Activated CD8-positive, alpha-beta memory T cell treated with anti-CD3 and anti-CD28 coated beads for 36 hours (primary cell): ENCODE measurements at regions not wholly inside any gene's neighbourhood (a gene's known extent, or its start where the extent isn't known, plus 50 kb on each side); places are given as distances from the start of the nearest gene placed in this dataset.

ENCODE experiments used
- CTCF ChIA-PET: fragments of 350-600 bp; sonication (Branson Sonifier 250); formaldehyde crosslinking; loops from one replicate; lab custom pipeline; 2021; ENCODE audit warnings: antibody characterized with exemption; lab: Charles Lee
- POLR2A ChIA-PET: fragments of 350-600 bp; sonication (Branson Sonifier 250); formaldehyde crosslinking; loops from one replicate; lab custom pipeline; 2021; ENCODE audit warnings: antibody characterized with exemption; lab: Charles Lee

GRCh38 chrX:79300856-79301255 lies 66.3 kb downstream of the ITM2A start:
- CTCF ChIA-PET: no interaction called here
- POLR2A ChIA-PET: no interaction called here

DNA sequence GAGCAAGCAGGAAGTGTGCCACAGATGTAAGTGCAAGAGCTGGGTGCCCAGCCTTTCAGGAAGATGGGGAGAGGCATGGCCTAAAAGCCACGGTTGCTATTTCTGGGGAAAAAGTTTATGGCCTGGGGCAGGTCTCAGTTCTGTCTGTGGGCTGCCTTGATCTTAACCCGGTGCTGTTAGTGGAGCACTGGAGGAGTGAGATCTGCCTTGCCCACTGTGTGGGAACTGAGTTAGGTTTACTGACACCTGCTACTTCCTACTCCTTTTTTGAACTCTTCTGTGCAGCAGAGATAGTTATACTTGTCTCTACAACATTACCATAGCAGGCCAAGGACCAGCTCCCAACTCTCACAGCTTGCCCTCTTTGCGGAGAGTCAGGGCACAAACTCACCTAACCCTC lies 76.5 kb downstream of the ITM2A start:
- CTCF ChIA-PET: no interaction called here
- POLR2A ChIA-PET: no interaction called here

DNA sequence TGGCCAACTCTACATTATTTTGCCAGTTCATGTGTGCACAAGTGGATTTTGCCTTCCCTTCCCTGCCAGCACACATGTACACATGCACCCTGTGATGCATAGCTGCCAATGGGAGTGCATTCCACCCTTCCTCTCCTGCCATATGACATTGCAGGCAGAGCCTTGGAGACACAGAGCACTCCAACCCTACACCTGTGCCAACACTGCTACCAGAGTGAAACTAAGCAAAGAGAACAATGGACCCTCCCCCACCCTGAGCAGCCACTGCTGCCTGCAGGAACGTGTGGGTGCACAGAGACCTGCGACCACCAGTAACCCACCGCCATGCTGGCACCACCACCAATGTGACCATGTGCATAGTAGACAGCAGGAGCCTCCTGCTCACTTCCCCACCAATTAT lies 78.4 kb downstream of the ITM2A start:
- ChIA-PET CTCF (no interaction called here), POLR2A (no interaction called here)

DNA sequence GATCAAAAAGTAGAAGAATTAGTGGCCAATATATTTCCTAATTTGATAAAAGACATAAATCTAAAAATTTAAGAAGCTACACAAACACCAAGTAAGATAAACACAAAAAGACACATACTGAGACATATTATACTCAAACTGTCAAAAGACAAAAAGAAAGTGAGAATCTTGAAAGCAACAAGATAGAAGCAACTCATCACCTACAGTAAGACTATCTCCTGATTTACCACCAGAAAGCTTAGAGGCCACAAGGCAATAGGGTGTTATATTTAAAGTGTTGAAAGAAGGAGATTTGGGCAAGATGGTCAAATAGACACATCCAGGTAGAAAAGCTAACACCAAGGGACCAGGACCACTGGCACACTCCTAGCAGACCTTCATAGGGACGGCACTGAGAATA lies 79.4 kb downstream of the ITM2A start:
- ChIA-PET POLR2A (no interaction called here), CTCF (no interaction called here)

DNA sequence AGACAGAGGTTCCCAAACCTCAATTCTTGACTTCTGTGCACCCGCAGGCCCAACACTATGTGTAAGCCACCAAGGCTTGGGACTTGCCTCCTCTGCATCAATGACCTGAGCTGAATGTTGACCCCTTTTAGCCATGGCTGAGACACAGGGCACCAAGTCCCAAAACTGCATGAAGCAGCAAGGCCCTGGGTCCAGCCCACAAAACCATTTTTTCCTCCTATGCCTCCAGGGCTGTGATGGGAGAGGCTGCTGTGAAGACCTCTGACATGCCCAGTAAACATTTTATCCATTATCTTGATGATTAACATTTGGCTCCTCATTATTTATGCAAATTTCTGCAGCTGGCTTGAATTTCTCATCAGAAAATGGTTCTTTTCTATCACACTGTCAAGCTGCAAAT lies 85.4 kb downstream of the ITM2A start:
- ChIA-PET CTCF (no interaction called here), POLR2A (no interaction called here)

DNA sequence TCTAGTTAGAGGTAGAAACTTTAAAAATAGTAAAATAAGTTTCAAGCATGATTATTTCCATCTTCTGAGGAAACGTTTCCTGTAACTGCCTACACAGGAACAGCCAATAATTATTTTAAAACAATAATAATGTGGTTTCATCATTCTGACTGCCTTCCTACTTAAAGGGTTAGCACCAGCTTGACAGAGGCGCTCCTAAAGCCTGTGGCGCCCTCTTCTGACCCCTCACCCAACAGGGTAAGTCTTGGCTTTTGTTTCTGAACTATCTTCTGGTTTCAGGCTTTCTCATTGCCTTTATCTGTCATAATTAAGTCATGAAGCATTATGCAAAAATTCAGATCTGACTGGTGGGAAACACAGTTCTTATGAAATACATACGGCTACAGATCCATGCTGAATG lies 96.7 kb downstream of the ITM2A start:
- CTCF ChIA-PET: interaction anchor here (1.6 kb wide), 1 partner anchor 16 kb away, joined by 4 read pairs; no protein-coding TSS in a partner anchor
- POLR2A ChIA-PET: no interaction called here

DNA sequence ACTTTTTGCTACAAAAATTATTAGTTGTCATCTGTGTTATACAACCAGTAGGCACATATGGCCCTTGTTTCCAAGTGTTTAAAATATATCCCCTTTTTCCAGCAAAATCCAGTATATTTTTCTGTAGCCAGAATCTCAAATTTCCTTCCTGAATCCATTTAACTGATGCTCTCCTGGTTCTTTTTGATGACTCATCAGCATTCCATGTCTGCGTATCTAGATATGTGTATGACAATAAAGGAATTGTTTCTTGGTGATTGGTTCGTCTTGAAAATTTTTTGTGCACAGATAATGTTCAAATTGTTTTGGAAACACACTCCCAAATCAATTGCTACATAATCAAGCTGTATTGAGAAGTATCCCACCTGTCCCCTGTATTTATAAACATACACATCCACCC lies 98.3 kb downstream of the ITM2A start:
- POLR2A ChIA-PET: no interaction called here
- CTCF ChIA-PET: interaction anchor here (0.7 kb wide), 1 partner anchor 150 kb away, joined by 3 read pairs; no protein-coding TSS in a partner anchor

DNA sequence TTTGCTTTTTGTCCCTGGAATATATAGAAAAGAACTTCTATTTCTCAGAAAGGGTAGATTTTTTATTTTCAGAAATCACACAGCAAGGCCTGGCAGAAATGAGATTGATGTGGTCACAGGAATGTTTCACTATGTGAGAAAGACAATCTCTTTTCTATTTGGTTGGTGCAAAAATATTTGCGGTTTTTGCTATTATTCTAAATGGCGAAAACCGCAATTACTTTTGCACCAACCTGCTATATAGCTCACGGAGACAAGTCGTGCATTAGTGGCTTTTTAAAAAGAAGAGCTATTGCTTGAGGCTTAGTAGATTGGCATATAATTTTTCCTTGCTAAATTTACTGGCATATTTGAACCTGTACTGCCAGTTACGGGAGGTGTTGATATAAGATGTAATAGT lies 100.4 kb downstream of the ITM2A start:
- POLR2A ChIA-PET: no interaction called here

GRCh38 chrX:79263550-79263949 lies 103.6 kb downstream of the ITM2A start:
- POLR2A ChIA-PET: no interaction called here
- CTCF ChIA-PET: no interaction called here

More for the DNA sequence above, 100.4 kb downstream of the ITM2A start:
- CTCF ChIA-PET: no interaction called here

DNA sequence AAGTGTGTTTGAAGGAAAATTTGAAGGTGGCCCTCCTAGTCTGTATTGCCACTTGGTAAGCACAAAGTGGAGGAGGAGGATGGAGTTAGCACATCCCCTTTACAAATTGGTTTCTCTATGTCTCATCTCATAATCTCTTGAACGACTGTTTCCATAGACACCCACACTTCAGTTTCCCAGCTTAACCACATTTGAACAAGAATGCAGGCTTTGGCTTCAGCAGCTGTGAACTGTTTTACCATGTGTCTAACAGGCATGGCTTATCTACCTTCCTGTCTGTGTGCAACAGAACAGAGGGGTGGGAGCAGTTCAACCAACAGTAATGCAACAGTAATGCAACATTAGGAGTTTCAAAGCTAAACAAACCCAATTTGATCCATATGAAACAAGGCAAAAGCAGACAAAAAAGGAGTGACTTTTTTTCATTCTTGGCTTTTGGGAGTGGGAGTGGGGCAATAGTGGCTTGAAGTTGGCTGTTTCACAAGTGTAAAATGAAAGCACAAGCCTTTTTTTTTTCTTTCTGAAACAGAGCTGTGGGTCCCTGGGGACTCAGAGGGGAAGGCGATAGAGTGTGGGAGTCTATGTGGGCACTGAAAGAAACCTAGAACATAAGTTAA lies 108.0 kb downstream of the ITM2A start:
- ChIA-PET CTCF (no interaction called here), POLR2A (interaction anchor here (0.7 to 1.0 kb wide), 2 partner anchors 10 to 114 kb away, joined by 3 to 9 read pairs; no protein-coding TSS in a partner anchor)

GRCh38 chrX:79243691-79244090 lies 99.2 kb downstream of the GPR174 start:
- ChIA-PET POLR2A (no interaction called here), CTCF (no interaction called here)

DNA sequence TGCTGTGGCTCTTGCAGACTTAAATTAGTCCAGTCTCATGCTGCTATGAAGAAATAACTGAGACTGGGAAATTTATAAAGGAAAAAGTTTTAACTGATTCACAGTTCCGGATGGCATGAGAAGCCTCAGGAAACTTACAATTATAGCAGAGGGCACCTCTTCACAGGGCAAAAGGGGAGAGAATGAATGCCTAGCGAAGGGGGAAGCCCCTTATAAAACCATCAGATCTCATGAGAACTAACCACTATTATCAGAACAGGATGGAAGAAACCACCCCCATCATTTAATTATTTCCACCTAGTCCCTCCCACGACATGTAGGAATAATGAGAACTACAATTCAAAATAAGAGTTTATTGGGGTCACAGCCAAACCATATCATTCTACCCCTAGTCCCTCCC lies 91.4 kb downstream of the GPR174 start:
- POLR2A ChIA-PET: no interaction called here
- CTCF ChIA-PET: no interaction called here

DNA sequence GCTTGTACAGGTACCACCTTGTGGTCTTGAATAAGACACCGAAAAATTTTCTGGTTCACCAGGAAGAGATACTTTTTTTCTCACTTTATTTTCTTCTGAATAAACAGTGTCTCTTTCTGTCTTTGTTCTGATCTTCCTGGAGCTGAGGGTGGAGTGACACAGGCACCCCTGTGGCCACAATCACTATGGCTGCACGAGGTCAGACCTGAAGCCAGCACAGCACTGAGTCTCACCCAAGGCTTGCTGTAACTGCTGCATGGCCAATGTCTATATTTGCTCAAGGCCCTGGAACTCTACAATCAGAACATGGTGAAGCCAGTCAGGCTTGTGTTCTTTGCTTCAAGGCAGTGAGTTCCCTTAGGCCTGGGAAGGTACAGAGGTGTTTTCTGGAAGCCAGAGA lies 87.2 kb downstream of the GPR174 start:
- ChIA-PET CTCF (no interaction called here), POLR2A (no interaction called here)
